Prostate gland (tissue), 2 donors: ENCODE measurements at regions not wholly inside any gene's neighbourhood (a gene's known extent, or its start where the extent isn't known, plus 50 kb on each side); places are given as distances from the start of the nearest gene placed in this dataset.

Source experiments
- DNase-seq: peaks from one replicate; pipeline ENCODE4 v3.0.0-alpha.2; 2019; ENCODE audit warnings: low spot score
- H3K27ac ChIP-seq, 2 donors: fragments of 200-600 bp; sonication (generic); 2 replicates each; pipeline ENCODE4 v1.5.1; 2017 to 2019
- H3K27me3 ChIP-seq: fragments of 200-600 bp; sonication (generic); replicated peaks from 2 replicates; pipeline ENCODE4 v1.5.1; 2019; ENCODE audit not compliant: insufficient read depth
- H3K36me3 ChIP-seq, 2 donors: fragments of 200-600 bp; sonication (generic); 1 replicate in 1 of 2; 2 replicates in 1 of 2; pipeline versions ENCODE4 v1.5.1 to v1.8.1; 2017 to 2019
- H3K4me1 ChIP-seq: fragments of 200-600 bp; sonication (generic); replicated peaks from 2 replicates; pipeline ENCODE4 v1.5.1; 2019
- H3K4me3 ChIP-seq, 2 donors: fragments of 200-600 bp; sonication (generic); 2 replicates each; pipeline ENCODE4 v1.5.1; 2017 to 2019
- H3K9me3 ChIP-seq: fragments of 200-600 bp; sonication (generic); 2 replicates; pipeline ENCODE4 v1.5.1; 2017
- POLR2A ChIP-seq: fragments of 450-650 bp; IDR thresholded peaks from one replicate; pipeline ENCODE4 v1.6.1; 2016; ENCODE audit warnings: antibody characterized with exemption, mild to moderate bottlenecking
- POLR2AphosphoS5 ChIP-seq: sonication (generic); formaldehyde crosslinking; IDR thresholded peaks from one replicate; pipeline ENCODE4 v1.6.1; 2017; ENCODE audit warnings: antibody characterized with exemption
- WGBS: methylation state at CpG from one replicate; pipeline ENCODE4 v1.1.5; 2018; 5-methylcytosine and 5-hydroxymethylcytosine counted together
- intact Hi-C: fragments of 100-400 bp; cut with DNase I; formaldehyde crosslinking; loops from one replicate; pipeline ENCODE4 v1.14.2; 2022
- TF ChIP-seq, protein P1 (sequence below), 4 experiments: fragments of 200-600 bp in 2 of 4; fragments of 450-650 bp in 2 of 4; sonication (generic) in 2 of 4; IDR thresholded peaks; 1 replicate in 3 of 4; 2 replicates in 1 of 4; pipeline ENCODE4 v1.5.1; 2016 to 2019; ENCODE audit warnings: antibody characterized with exemption in 4 of 4, mild to moderate bottlenecking in 2 of 4, moderate library complexity in 2 of 4

DNA sequence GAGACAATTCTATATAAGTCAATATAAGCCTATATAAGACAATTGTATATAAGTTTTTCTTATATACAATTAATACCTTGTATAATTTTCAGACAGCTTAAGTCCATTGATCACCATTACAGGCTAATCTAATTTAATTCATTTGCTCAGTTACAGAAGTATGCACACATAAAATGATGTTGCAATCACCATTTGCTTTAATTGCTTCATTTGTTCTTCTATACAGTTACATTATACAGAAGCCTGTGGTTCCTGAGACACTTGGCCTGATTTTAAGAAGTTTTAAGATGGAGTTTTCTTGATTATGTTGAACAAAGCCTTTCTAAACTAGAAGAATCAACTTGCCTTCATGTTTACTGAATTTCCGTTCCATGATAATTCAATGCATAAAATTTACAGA is 314.6 kb upstream of the PDE3A start:
- no peaks in the 10 kb centered on the region for H3K4me1 ChIP-seq
- WGBS, result 93% methylated on average over 1 of the region's 1 CpG
- DNase-seq, result no peak
- H3K27me3 ChIP-seq, result no peaks in the 10 kb centered on the region
- no peaks in the 10 kb centered on the region for H3K9me3 ChIP-seq
- no peak overlapping the region for H3K27ac ChIP-seq
- no peaks in the 10 kb centered on the region for H3K36me3 ChIP-seq
- TF ChIP-seq POLR2A (no peak), POLR2AphosphoS5 (no peak)
- TF ChIP-seq, protein P1, sequence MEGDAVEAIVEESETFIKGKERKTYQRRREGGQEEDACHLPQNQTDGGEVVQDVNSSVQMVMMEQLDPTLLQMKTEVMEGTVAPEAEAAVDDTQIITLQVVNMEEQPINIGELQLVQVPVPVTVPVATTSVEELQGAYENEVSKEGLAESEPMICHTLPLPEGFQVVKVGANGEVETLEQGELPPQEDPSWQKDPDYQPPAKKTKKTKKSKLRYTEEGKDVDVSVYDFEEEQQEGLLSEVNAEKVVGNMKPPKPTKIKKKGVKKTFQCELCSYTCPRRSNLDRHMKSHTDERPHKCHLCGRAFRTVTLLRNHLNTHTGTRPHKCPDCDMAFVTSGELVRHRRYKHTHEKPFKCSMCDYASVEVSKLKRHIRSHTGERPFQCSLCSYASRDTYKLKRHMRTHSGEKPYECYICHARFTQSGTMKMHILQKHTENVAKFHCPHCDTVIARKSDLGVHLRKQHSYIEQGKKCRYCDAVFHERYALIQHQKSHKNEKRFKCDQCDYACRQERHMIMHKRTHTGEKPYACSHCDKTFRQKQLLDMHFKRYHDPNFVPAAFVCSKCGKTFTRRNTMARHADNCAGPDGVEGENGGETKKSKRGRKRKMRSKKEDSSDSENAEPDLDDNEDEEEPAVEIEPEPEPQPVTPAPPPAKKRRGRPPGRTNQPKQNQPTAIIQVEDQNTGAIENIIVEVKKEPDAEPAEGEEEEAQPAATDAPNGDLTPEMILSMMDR (IDR thresholded peaks at IDR 0.05), result no peak
- H3K4me3 ChIP-seq, result no peak overlapping the region
- intact Hi-C loops, result no loop called here

DNA sequence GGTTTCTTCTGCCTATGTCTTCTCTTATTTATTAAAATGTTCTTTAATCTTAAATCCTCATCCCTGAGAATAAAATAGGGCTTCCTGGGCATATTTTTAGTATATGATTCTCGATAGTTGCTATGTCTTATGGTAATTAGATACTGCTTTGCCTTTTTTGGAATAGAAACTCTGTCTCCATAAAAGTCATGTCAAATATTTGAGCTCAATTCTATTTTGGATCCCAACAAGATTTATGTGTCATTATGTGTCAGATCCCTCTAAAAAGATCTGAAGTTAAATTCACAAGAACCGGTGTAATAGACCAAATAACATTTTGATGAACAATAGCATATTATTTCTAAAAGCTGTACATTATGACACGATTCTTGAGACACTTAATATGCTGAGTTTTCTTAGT is 312.5 kb upstream of the PDE3A start:
- no peak for DNase-seq
- Histone ChIP-seq H3K4me3 (no peak overlapping the region), H3K9me3 (no peaks in the 10 kb centered on the region), H3K36me3 (no peaks in the 10 kb centered on the region), H3K4me1 (no peaks in the 10 kb centered on the region), H3K27me3 (no peaks in the 10 kb centered on the region), H3K27ac (no peak overlapping the region)
- intact Hi-C loops, result no loop called here
- WGBS, result 29% methylated on average over 3 of the region's 3 CpGs
- TF ChIP-seq, protein P1 (IDR thresholded peaks at IDR 0.05), result no peak
- TF ChIP-seq POLR2AphosphoS5, result no peak
- no peak for TF ChIP-seq POLR2A

DNA sequence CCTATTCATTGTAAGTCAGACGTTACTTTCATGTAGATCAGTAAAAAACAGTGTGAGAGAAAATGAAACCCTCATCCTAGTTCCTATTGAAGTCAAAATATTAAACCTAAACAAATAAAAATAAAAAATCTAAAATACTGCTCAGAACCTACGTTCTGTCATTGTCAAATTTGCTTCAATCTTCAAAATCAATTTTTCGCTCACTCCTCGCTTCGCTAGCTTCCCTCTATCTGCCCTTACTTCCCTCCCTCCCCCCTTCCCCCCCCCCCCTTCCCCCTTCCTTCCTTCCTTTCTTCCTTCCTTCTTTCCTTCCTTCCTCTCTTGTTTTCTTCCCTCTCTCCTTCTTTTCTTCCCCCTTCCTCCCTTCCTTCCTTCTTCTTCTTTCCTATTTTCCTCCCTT is 310.9 kb upstream of the PDE3A start:
- Histone ChIP-seq H3K9me3 (no peaks in the 10 kb centered on the region), H3K4me3 (no peak overlapping the region), H3K4me1 (no peaks in the 10 kb centered on the region), H3K27me3 (no peaks in the 10 kb centered on the region), H3K36me3 (no peaks in the 10 kb centered on the region), H3K27ac (no peak overlapping the region)
- DNase-seq, result no peak
- WGBS, result 70% methylated on average over 5 of the region's 5 CpGs
- TF ChIP-seq POLR2AphosphoS5 (no peak), POLR2A (no peak)
- TF ChIP-seq, protein P1 (IDR thresholded peaks at IDR 0.05), result no peak
- intact Hi-C loops, result no loop called here

DNA sequence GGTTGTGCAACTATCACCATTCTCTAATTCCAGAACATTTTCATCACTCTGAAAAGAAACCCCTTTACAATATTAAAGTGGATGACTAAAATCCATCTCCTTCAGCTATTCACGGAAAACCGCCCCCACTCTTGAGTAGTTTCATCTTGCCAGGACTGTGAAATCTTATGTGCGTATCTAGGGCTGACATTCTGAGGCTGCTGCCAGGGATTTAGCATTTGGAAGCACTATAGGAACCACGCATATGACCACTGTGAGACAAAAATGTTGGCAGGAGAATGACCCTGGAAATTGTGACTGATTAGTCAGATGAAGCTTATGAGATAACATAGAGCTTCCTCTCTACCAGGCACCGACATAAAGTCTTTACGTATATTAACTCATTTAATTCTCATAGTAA is 305.2 kb upstream of the PDE3A start:
- TF ChIP-seq POLR2AphosphoS5 (no peak), POLR2A (no peak)
- TF ChIP-seq, protein P1 (IDR thresholded peaks at IDR 0.05), result no peak
- H3K36me3 ChIP-seq, result no peaks in the 10 kb centered on the region
- H3K4me1 ChIP-seq, result no peaks in the 10 kb centered on the region
- intact Hi-C loops, result no loop called here
- no peaks in the 10 kb centered on the region for H3K27me3 ChIP-seq
- 82% methylated on average over 6 of the region's 6 CpGs for WGBS
- H3K4me3 ChIP-seq, result no peak overlapping the region
- DNase-seq, result no peak
- no peaks in the 10 kb centered on the region for H3K9me3 ChIP-seq
- no peak overlapping the region for H3K27ac ChIP-seq

DNA sequence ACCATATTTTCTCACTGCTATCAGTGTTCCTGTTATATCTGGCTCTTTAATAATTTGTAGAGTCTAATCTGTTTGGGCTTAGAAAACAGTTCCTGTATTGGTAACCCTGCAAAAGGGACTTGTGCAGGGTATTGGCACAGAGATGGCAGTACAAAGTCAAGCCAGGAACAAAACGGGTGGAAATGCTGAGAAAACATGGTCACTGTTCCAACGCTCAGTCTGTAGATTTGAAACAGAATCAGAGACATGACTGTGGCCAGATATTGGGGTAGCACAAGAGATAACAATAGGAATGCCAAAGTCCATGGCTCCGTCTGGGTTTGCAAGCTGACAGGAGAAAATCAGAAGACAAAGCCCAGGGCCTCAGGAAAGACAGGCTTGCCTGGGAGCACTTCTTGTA is 290.7 kb upstream of the PDE3A start:
- no peak overlapping the region for H3K4me3 ChIP-seq
- WGBS, result 68% methylated on average over 3 of the region's 3 CpGs
- TF ChIP-seq POLR2A, result no peak
- H3K27ac ChIP-seq, result no peak overlapping the region
- DNase-seq, result no peak
- H3K4me1 ChIP-seq, result no peaks in the 10 kb centered on the region
- no peaks in the 10 kb centered on the region for H3K9me3 ChIP-seq
- intact Hi-C loops, result no loop called here
- H3K27me3 ChIP-seq, result no peaks in the 10 kb centered on the region
- no peaks in the 10 kb centered on the region for H3K36me3 ChIP-seq
